ENCODE measurements at regions not wholly inside any gene's neighbourhood (a gene's known extent, or its start where the extent isn't known, plus 50 kb on each side); places are given as distances from the start of the nearest gene placed in this dataset.

DNA sequence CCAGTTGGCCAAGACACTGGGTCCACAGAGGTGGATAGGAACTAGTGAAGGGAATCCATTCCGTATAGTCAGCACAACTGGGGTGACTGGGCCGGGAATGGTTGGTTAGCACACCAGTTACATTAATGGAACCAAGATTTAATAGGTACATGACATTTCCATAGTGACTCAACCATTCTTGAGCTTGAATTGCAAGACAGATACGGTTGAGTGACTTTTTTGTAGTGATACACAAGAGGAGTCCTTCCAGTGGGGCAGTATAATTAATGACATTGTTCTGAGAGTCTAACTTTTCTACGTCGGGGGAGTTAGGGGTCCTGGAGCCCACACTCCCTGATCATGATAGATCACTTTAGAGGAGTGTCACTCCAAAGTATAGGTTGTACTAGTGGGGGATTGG lies 211.6 kb upstream of the CXCL13 start:
- 80% methylated on average over 5 of the region's 5 CpGs for WGBS (ENCODE audit: insufficient coverage)
- H3K9me3 Mint-ChIP-seq: no peaks in the 10 kb centered on the region
- H3K27ac Mint-ChIP-seq: no peak overlapping the region
- ATAC-seq: no peak
- Histone ChIP-seq H3K9me3 (ENCODE audit: control insufficient read depth, insufficient read depth, low read length) (no peaks in the 10 kb centered on the region), H3K36me3 (ENCODE audit: control insufficient read depth, insufficient read depth, low read length) (no peaks in the 10 kb centered on the region), H3K4me3 (ENCODE audit: low read length) (no peak overlapping the region), H3K27me3 (ENCODE audit: control insufficient read depth, insufficient read depth, low read length) (no peaks in the 10 kb centered on the region), H3K4me1 (ENCODE audit: control insufficient read depth, insufficient read depth, low read length) (no peaks in the 10 kb centered on the region), H3K27ac (ENCODE audit: low read length) (no peak overlapping the region)
- H3K4me3 Mint-ChIP-seq: no peak overlapping the region
- H3K4me1 Mint-ChIP-seq: peaks cover 0 to 5% of the 10 kb centered on the region in 2 donors
- DNase-seq: no peak
- no peaks in the 10 kb centered on the region for H3K36me3 Mint-ChIP-seq
- intact Hi-C loops (cut with micrococcal nuclease): no loop called here
- H3K27me3 Mint-ChIP-seq (ENCODE audit: low read depth in 2 of 2): peaks cover 0 to 7% of the 10 kb centered on the region in 2 donors
- TF ChIP-seq, protein P1, sequence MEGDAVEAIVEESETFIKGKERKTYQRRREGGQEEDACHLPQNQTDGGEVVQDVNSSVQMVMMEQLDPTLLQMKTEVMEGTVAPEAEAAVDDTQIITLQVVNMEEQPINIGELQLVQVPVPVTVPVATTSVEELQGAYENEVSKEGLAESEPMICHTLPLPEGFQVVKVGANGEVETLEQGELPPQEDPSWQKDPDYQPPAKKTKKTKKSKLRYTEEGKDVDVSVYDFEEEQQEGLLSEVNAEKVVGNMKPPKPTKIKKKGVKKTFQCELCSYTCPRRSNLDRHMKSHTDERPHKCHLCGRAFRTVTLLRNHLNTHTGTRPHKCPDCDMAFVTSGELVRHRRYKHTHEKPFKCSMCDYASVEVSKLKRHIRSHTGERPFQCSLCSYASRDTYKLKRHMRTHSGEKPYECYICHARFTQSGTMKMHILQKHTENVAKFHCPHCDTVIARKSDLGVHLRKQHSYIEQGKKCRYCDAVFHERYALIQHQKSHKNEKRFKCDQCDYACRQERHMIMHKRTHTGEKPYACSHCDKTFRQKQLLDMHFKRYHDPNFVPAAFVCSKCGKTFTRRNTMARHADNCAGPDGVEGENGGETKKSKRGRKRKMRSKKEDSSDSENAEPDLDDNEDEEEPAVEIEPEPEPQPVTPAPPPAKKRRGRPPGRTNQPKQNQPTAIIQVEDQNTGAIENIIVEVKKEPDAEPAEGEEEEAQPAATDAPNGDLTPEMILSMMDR (IDR thresholded peaks at IDR 0.05): no peak

DNA sequence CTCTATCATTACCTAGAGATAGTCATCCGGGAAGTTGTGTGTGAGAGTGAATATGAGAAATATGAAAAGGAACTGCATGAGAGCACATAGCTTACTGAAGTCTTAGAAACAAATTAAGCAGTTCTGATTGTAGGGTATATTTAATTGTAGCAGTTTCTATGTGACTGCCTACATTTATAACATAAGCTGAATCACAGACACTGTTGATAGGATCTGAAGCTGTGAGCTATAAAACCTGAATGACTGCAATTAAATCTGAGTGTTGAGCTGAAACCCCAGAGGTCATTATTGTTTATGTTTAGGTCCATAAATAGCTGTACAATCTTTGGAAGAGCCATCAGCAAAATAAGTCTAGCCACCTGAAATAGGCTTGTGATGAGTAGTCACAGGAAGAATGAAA lies 210.1 kb upstream of the CXCL13 start:
- H3K9me3 Mint-ChIP-seq: no peaks in the 10 kb centered on the region
- no peak overlapping the region for H3K27ac Mint-ChIP-seq
- DNase-seq: no peak
- peaks cover 0 to 5% of the 10 kb centered on the region in 2 donors for H3K4me1 Mint-ChIP-seq
- TF ChIP-seq, protein P1 (IDR thresholded peaks at IDR 0.05): no peak
- no peaks in the 10 kb centered on the region for H3K36me3 Mint-ChIP-seq
- H3K36me3 ChIP-seq (ENCODE audit: control insufficient read depth, insufficient read depth, low read length): no peaks in the 10 kb centered on the region
- H3K4me3 Mint-ChIP-seq: no peak overlapping the region
- H3K4me1 ChIP-seq (ENCODE audit: control insufficient read depth, insufficient read depth, low read length): no peaks in the 10 kb centered on the region
- intact Hi-C loops (cut with micrococcal nuclease): no loop called here
- no peaks in the 10 kb centered on the region for H3K27me3 ChIP-seq (ENCODE audit: control insufficient read depth, insufficient read depth, low read length)
- H3K9me3 ChIP-seq (ENCODE audit: control insufficient read depth, insufficient read depth, low read length): no peaks in the 10 kb centered on the region
- H3K4me3 ChIP-seq (ENCODE audit: low read length): no peak overlapping the region
- H3K27ac ChIP-seq (ENCODE audit: low read length): no peak overlapping the region
- no peak for ATAC-seq
- WGBS (ENCODE audit: insufficient coverage): 83% methylated on average over 1 of the region's 1 CpG
- peaks cover 6 to 22% of the 10 kb centered on the region in 2 donors for H3K27me3 Mint-ChIP-seq (ENCODE audit: low read depth in 2 of 2)

DNA sequence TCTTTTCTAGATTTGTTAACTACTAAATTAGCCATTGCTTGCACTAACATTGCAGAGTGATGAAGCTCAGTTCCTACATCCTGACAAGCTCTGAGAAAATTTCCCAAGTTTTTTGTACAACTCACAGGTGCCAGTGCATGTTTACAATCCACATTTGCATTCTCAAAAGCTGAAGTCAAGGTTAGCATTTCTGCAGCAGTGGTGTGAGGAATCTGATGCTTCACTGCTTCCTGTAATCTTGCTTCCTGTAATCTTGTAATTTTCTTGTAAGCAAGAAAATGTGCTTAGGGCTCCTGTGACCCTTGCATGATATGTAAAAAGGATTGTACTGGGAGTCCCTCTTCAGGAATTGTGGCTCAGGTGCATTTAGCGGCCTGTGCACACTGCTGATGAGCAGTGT lies 207.4 kb upstream of the CXCL13 start:
- Histone ChIP-seq H3K9me3 (ENCODE audit: control insufficient read depth, insufficient read depth, low read length) (no peaks in the 10 kb centered on the region), H3K4me1 (ENCODE audit: control insufficient read depth, insufficient read depth, low read length) (no peaks in the 10 kb centered on the region), H3K27ac (ENCODE audit: low read length) (no peak overlapping the region), H3K27me3 (ENCODE audit: control insufficient read depth, insufficient read depth, low read length) (no peaks in the 10 kb centered on the region), H3K4me3 (ENCODE audit: low read length) (no peak overlapping the region), H3K36me3 (ENCODE audit: control insufficient read depth, insufficient read depth, low read length) (no peaks in the 10 kb centered on the region)
- no peaks in the 10 kb centered on the region for H3K9me3 Mint-ChIP-seq
- H3K36me3 Mint-ChIP-seq: no peaks in the 10 kb centered on the region
- H3K4me1 Mint-ChIP-seq: no peaks in the 10 kb centered on the region
- no peak overlapping the region for H3K27ac Mint-ChIP-seq
- no peak overlapping the region for H3K4me3 Mint-ChIP-seq
- TF ChIP-seq, protein P1 (IDR thresholded peaks at IDR 0.05): no peak
- H3K27me3 Mint-ChIP-seq (ENCODE audit: low read depth in 2 of 2): peaks cover 14 to 36% of the 10 kb centered on the region in 2 donors
- intact Hi-C loops (cut with micrococcal nuclease): no loop called here
- DNase-seq (no peak), ATAC-seq (no peak)
- 100% methylated on average over 1 of the region's 1 CpG for WGBS (ENCODE audit: insufficient coverage)

DNA sequence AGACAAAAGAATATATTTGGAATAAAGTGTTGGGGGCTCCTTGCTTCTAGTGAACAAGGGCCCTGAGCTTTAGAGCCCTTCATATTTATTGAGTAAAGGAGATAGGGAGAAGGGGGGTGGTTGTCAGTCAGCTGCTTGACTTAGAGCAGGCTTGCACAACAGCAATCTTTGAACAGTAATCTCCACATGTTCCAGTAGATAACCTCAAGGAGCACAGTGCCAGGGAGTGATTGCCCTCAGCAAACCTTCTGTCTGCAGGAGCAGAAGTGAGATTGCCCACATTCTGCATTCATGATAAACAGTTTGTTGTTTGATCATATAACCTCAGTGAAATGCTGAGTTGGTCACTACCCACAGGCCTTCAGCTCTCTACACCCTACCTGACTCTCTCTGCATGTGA lies 205.8 kb upstream of the CXCL13 start:
- H3K36me3 ChIP-seq (ENCODE audit: control insufficient read depth, insufficient read depth, low read length): no peaks in the 10 kb centered on the region
- Mint-ChIP-seq H3K27me3 (ENCODE audit: low read depth in 2 of 2) (peaks cover 14 to 36% of the 10 kb centered on the region in 2 donors), H3K36me3 (no peaks in the 10 kb centered on the region), H3K9me3 (no peaks in the 10 kb centered on the region), H3K4me3 (no peak overlapping the region), H3K27ac (no peak overlapping the region), H3K4me1 (no peaks in the 10 kb centered on the region)
- no peak overlapping the region for H3K4me3 ChIP-seq (ENCODE audit: low read length)
- intact Hi-C loops (cut with micrococcal nuclease): no loop called here
- DNase-seq (no peak), ATAC-seq (no peak)
- H3K27ac ChIP-seq (ENCODE audit: low read length): no peak overlapping the region
- H3K27me3 ChIP-seq (ENCODE audit: control insufficient read depth, insufficient read depth, low read length): no peaks in the 10 kb centered on the region
- H3K9me3 ChIP-seq (ENCODE audit: control insufficient read depth, insufficient read depth, low read length): no peaks in the 10 kb centered on the region
- no peaks in the 10 kb centered on the region for H3K4me1 ChIP-seq (ENCODE audit: control insufficient read depth, insufficient read depth, low read length)
- TF ChIP-seq, protein P1 (IDR thresholded peaks at IDR 0.05): no peak

All from natural killer cell (primary cell).